GM12874 (cell line): ENCODE measurements at regions not wholly inside any gene's neighbourhood (a gene's known extent, or its start where the extent isn't known, plus 50 kb on each side); places are given as distances from the start of the nearest gene placed in this dataset.

Experiments used
- TF ChIP-seq, protein P1 (sequence below): IDR thresholded peaks from 2 replicates; pipeline ENCODE4 v1.5.1; 2011; ENCODE audit warnings: low read depth, mild to moderate bottlenecking, control low read depth, low read length, moderate library complexity; ENCODE audit not compliant: insufficient read depth

DNA sequence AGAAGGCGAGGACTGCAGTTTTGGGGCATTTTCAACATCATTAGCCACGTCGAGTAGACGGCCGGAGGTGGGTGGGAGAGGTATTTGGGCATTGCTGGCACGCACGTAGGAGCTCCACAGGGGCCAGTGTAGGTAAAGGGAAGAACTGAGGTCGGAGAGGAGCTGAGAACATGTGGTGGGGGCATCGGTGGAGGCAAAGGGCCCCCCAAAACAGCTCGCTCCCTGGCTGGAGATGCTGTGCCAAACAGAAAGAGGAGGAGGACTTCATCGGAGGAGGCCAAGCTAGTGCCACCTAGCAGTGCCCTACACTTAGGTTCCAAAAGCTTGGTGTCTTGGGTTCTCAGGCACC is 52.0 kb upstream of the PPP2R5C start:
- TF ChIP-seq, protein P1, sequence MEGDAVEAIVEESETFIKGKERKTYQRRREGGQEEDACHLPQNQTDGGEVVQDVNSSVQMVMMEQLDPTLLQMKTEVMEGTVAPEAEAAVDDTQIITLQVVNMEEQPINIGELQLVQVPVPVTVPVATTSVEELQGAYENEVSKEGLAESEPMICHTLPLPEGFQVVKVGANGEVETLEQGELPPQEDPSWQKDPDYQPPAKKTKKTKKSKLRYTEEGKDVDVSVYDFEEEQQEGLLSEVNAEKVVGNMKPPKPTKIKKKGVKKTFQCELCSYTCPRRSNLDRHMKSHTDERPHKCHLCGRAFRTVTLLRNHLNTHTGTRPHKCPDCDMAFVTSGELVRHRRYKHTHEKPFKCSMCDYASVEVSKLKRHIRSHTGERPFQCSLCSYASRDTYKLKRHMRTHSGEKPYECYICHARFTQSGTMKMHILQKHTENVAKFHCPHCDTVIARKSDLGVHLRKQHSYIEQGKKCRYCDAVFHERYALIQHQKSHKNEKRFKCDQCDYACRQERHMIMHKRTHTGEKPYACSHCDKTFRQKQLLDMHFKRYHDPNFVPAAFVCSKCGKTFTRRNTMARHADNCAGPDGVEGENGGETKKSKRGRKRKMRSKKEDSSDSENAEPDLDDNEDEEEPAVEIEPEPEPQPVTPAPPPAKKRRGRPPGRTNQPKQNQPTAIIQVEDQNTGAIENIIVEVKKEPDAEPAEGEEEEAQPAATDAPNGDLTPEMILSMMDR: no peak

DNA sequence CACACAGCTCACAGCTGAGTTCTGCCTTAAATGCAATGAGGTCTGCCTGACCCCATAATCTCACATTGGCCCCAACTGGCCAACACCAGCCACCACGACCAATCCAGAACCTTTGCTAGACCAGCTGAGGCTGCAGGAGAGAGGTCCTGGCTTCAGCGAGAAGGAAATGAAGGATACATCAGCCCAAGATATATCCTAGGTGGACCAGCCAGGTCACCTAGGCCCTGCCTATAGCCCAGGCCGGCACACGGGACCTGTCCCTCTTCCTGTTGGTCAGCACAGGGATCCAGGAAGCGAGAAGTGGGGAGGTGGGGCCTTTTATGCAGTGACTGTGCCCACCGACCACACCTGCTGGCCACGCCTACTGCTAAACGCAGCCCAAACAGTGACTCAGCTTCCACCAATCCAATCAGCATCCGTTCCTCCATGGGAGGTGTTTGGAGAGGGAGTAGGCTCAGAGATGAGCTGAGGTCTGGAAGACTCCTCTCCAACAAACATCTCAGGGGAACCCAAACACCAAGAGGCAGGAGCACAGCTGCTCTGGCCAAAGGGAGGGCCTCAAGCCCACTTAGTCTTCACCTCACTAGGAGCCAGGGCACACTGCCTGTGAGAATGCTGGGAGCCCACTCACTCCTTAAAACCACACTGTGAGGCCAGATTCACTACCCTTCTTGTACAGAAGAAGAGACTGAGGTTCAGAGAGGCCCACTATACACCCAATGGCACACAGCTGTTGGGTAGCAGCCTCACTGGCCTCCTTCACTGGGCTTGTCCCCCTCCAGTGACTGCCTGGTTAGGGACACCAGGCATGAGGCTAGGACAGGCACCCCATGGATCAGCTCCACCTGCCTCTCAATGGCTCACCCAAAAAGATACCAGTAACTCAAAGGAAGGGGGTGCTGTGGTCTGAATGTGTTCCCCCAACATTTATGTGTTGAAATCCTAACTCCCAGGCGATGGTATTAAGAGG is 51.3 kb upstream of the PPP2R5C start:
- TF ChIP-seq, protein P1: no peak

DNA sequence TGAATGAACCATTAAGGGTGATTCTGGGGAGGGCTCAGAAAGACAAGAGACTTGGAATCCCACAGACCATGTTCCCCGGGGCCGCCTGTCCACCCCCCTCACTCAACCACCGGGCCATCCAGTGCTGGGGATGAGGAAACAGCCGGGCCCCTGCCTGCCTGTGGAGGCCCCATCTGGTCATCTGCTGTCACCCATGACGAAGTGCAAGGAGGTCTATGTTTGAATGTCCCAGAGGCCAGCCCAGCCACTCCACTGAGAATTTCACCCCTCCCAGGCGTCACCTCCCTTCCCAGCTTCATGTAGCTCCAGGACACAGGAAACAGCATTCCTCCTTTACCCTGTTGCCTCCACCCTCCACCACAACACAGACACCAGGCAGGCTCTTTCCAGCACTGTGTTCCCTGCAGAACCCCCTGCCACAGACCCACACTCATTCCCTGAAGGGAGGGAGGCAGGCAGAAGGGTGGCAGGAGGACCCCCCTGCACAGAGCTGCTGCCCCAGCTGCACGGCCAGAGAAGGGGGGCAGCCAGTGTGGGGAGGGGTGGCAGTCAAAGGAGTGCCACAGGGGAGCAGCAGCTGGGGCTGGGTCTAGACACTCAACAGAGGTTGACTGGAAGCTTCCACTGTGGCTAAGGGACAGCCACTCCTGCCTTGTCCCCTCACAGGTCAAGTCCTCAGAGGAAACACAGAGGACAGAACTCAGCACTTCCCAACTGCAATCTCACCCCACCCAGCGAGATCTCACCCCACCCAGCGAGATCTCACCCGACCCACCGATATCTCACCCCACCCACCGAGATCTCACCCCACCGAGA is 50.3 kb upstream of the PPP2R5C start:
- TF ChIP-seq, protein P1: no peak
